ENCODE measurements at regions not wholly inside any gene's neighbourhood (a gene's known extent, or its start where the extent isn't known, plus 50 kb on each side); places are given as distances from the start of the nearest gene placed in this dataset.

GRCh38 chr16:80198311-80199299 lies 342.2 kb upstream of the DYNLRB2 start:
- peaks cover 0 to 24% (median 18%) of the 10 kb centered on the region in 5 donors for H3K27me3 Mint-ChIP-seq

DNA sequence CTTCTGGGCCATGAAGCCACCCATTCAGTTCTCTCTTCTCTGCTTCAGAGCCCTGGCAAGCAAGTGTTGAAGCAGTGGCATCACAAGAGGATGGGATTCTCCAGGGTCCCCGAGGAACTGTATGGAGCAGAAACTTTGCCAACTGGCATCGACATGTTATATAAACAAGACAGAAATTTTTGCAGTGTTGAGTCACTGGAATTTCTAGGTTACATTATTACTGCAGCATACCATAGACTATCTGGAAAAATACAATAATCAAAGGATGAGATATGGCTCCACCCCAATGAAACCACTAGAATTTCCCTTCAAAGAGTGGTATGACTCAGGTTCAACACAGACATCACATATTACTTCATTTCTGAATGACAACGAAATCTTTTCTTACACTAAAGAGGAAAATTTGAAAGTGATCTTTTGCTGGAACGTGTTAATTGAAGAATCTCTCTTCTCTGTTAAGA lies 343.0 kb upstream of the DYNLRB2 start:
- ChIA-PET POLR2A (no interaction called here), CTCF (no interaction called here)
- H3K4me1 Mint-ChIP-seq, result peaks cover 0 to 3% (median 0%) of the 10 kb centered on the region in 7 donors
- Histone ChIP-seq H3K27me3 (ENCODE audit: control insufficient read depth in 2 of 2, insufficient read depth in 2 of 2, low read length in 2 of 2) (no peaks in the 10 kb centered on the region), H3K9me3 (ENCODE audit: control insufficient read depth in 2 of 3, low read length in 3 of 3) (no peaks in the 10 kb centered on the region), H3K27ac (ENCODE audit: low read depth, low read length) (no peak overlapping the region), H3K4me3 (ENCODE audit: low read length) (no peak overlapping the region), H3K4me1 (ENCODE audit: control insufficient read depth in 2 of 2, insufficient read depth in 2 of 2, low read length in 2 of 2) (no peaks in the 10 kb centered on the region), H3K36me3 (ENCODE audit: control insufficient read depth in 2 of 3, insufficient read depth in 3 of 3, low read length in 3 of 3) (no peaks in the 10 kb centered on the region)
- H3K9me3 Mint-ChIP-seq, result peaks cover 0 to 7% (median 0%) of the 10 kb centered on the region in 11 donors
- H3K27ac Mint-ChIP-seq, result no peak overlapping the region
- H3K4me3 Mint-ChIP-seq, result no peak overlapping the region
- ATAC-seq (no peak), DNase-seq (no peak)
- intact Hi-C loops (cut with micrococcal nuclease), result no loop called here
- peaks cover 0 to 30% (median 22%) of the 10 kb centered on the region in 5 donors for H3K27me3 Mint-ChIP-seq
- no peaks in the 10 kb centered on the region for H3K36me3 Mint-ChIP-seq

More at GRCh38 chr16:80198311-80199299, 342.2 kb upstream of the DYNLRB2 start:
- Histone ChIP-seq H3K4me3 (ENCODE audit: low read length) (no peak overlapping the region), H3K27me3 (ENCODE audit: control insufficient read depth in 2 of 2, insufficient read depth in 2 of 2, low read length in 2 of 2) (no peaks in the 10 kb centered on the region), H3K9me3 (ENCODE audit: control insufficient read depth in 2 of 3, low read length in 3 of 3) (no peaks in the 10 kb centered on the region), H3K36me3 (ENCODE audit: control insufficient read depth in 2 of 3, insufficient read depth in 3 of 3, low read length in 3 of 3) (no peaks in the 10 kb centered on the region), H3K4me1 (ENCODE audit: control insufficient read depth in 2 of 2, insufficient read depth in 2 of 2, low read length in 2 of 2) (no peaks in the 10 kb centered on the region), H3K27ac (ENCODE audit: low read depth, low read length) (no peak overlapping the region)
- Mint-ChIP-seq H3K4me3 (no peak overlapping the region), H3K9me3 (peaks cover 0 to 8% (median 0%) of the 10 kb centered on the region in 11 donors), H3K27ac (no peak overlapping the region), H3K4me1 (peaks cover 0 to 3% (median 0%) of the 10 kb centered on the region in 7 donors), H3K36me3 (no peaks in the 10 kb centered on the region)
- CTCF ChIA-PET, result no interaction called here
- POLR2A ChIA-PET, result no interaction called here
- intact Hi-C loops (cut with micrococcal nuclease), result no loop called here
- ATAC-seq, result no peak
- DNase-seq, result no peak

DNA sequence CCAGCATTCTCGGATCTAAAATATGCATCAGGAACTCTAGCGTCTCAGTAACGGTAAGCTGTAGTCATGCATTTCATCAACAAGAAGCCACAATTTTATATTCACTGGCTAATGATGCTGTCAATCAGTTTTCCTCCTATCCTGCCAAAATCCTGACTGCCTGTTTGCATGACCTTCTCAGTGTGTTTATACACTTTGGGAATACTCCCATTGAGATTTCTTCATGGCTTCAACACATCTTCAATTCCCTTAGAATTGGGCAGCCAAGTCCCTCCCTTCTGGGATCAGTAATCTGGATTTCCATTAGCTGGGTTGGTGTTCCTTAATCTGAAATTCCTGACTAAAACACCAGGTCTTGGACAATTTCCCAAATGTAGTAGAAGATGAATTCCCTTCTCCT lies 348.9 kb upstream of the DYNLRB2 start:
- Histone ChIP-seq H3K4me3 (ENCODE audit: low read length) (no peak overlapping the region), H3K4me1 (ENCODE audit: control insufficient read depth in 2 of 2, insufficient read depth in 2 of 2, low read length in 2 of 2) (no peaks in the 10 kb centered on the region), H3K9me3 (ENCODE audit: control insufficient read depth in 2 of 3, low read length in 3 of 3) (no peaks in the 10 kb centered on the region), H3K27me3 (ENCODE audit: control insufficient read depth in 2 of 2, insufficient read depth in 2 of 2, low read length in 2 of 2) (no peaks in the 10 kb centered on the region), H3K27ac (ENCODE audit: low read depth, low read length) (no peak overlapping the region), H3K36me3 (ENCODE audit: control insufficient read depth in 2 of 3, insufficient read depth in 3 of 3, low read length in 3 of 3) (no peaks in the 10 kb centered on the region)
- ChIA-PET POLR2A (no interaction called here), CTCF (no interaction called here)
- H3K4me1 Mint-ChIP-seq, result no peaks in the 10 kb centered on the region
- DNase-seq, result no peak
- H3K27me3 Mint-ChIP-seq, result peaks cover 2 to 25% (median 16%) of the 10 kb centered on the region in 5 donors
- H3K36me3 Mint-ChIP-seq, result no peaks in the 10 kb centered on the region
- intact Hi-C loops (cut with micrococcal nuclease), result no loop called here
- no peak for ATAC-seq
- H3K9me3 Mint-ChIP-seq, result peaks cover 0 to 6% (median 1%) of the 10 kb centered on the region in 11 donors
- H3K27ac Mint-ChIP-seq, result no peak overlapping the region
- no peak overlapping the region for H3K4me3 Mint-ChIP-seq

DNA sequence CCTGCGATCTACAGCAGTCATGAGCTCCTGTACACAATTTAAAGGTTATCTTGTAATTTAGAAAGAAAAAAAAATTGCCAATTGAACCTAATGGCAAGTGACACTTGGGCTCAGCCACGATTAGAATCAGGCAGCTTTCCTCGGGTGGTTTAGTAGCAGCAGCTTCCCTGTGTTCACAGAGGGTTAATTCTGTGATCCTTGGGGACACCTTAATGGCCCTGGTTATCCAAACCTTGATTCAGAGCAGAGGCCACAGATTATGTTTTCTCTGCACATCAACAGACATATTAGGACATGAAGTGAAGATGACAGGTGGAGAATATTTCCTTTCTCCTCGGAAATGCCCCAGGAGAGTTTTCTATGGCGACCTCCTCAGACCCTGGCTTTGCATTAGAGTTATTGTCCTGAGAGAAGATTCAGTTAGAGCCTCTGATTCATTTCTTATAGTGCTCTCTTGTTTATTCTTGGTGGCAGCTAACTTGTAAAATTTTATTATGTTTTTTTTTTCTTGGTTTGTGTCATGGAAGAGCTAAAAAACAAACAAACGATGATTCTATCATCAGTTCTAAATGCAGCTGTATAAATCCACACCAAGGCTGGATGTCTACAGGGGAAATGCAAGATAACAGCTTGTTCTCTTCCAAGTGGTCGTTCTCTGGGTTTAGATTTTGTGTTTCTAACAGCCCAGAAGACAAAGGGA lies 351.2 kb upstream of the DYNLRB2 start:
- H3K4me3 ChIP-seq (ENCODE audit: low read length), result no peak overlapping the region
- Mint-ChIP-seq H3K27me3 (peaks cover 2 to 20% (median 17%) of the 10 kb centered on the region in 5 donors), H3K27ac (no peak overlapping the region), H3K36me3 (no peaks in the 10 kb centered on the region), H3K4me3 (no peak overlapping the region), H3K9me3 (peaks cover 0 to 6% (median 0%) of the 10 kb centered on the region in 11 donors), H3K4me1 (no peaks in the 10 kb centered on the region)
- H3K27ac ChIP-seq (ENCODE audit: low read depth, low read length), result no peak overlapping the region
- no peaks in the 10 kb centered on the region for H3K4me1 ChIP-seq (ENCODE audit: control insufficient read depth in 2 of 2, insufficient read depth in 2 of 2, low read length in 2 of 2)
- no peaks in the 10 kb centered on the region for H3K36me3 ChIP-seq (ENCODE audit: control insufficient read depth in 2 of 3, insufficient read depth in 3 of 3, low read length in 3 of 3)
- no peaks in the 10 kb centered on the region for H3K27me3 ChIP-seq (ENCODE audit: control insufficient read depth in 2 of 2, insufficient read depth in 2 of 2, low read length in 2 of 2)
- DNase-seq (no peak), ATAC-seq (no peak)
- intact Hi-C loops (cut with micrococcal nuclease), result no loop called here
- ChIA-PET POLR2A (no interaction called here), CTCF (no interaction called here)
- no peaks in the 10 kb centered on the region for H3K9me3 ChIP-seq (ENCODE audit: control insufficient read depth in 2 of 3, low read length in 3 of 3)

DNA sequence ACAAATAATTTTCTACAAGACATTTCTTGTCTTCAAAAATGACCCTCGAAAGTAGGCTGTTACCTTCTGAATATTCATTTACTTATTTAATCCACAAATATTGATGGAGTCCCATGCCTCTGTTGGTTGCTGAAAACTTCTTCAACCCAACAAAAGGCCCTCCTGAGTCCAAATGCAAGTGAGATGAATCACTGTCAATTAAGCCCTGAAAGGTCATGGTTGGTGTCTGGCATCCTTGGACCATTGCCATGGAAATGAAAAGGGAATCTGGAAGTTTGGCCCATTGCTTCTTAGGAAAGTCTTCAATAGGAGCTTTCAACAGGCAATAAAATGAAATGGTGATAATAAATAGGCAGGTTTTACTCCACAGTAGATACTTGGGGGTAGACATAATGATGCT lies 364.7 kb upstream of the DYNLRB2 start:
- ATAC-seq (no peak), DNase-seq (no peak)
- no peak overlapping the region for H3K27ac ChIP-seq (ENCODE audit: low read depth, low read length)
- no peaks in the 10 kb centered on the region for H3K36me3 Mint-ChIP-seq
- no peaks in the 10 kb centered on the region for H3K27me3 ChIP-seq (ENCODE audit: control insufficient read depth in 2 of 2, insufficient read depth in 2 of 2, low read length in 2 of 2)
- H3K4me1 ChIP-seq (ENCODE audit: control insufficient read depth in 2 of 2, insufficient read depth in 2 of 2, low read length in 2 of 2), result no peaks in the 10 kb centered on the region
- H3K4me3 ChIP-seq (ENCODE audit: low read length), result no peak overlapping the region
- intact Hi-C loops (cut with micrococcal nuclease), result no loop called here
- no peak overlapping the region for H3K4me3 Mint-ChIP-seq
- H3K27ac Mint-ChIP-seq, result no peak overlapping the region
- no peaks in the 10 kb centered on the region for H3K9me3 ChIP-seq (ENCODE audit: control insufficient read depth in 2 of 3, low read length in 3 of 3)
- H3K27me3 Mint-ChIP-seq, result peaks cover 6 to 30% (median 27%) of the 10 kb centered on the region in 5 donors
- ChIA-PET CTCF (no interaction called here), POLR2A (no interaction called here)
- H3K9me3 Mint-ChIP-seq, result peaks cover 0 to 5% (median 0%) of the 10 kb centered on the region in 11 donors
- H3K4me1 Mint-ChIP-seq, result no peaks in the 10 kb centered on the region
- no peaks in the 10 kb centered on the region for H3K36me3 ChIP-seq (ENCODE audit: control insufficient read depth in 2 of 3, insufficient read depth in 3 of 3, low read length in 3 of 3)

DNA sequence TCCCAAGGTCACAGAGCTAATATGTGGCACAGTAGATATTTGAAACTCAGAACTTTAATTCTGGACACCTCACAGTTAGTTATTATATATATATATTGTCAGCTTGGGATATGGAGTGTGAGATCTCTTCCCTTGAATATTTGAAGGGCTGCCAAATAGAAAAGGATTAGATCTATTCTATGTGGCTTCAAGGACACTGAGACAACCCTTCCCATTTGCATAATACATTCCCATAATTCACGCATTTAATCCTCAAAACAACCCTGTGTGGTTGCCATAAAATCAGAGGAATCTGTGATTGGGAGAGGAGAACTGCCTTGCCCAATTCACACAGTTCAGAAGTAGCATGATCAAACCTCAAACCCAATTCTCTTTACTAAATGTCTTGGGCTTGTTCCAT lies 365.8 kb upstream of the DYNLRB2 start:
- H3K27ac ChIP-seq (ENCODE audit: low read depth, low read length), result no peak overlapping the region
- intact Hi-C loops (cut with micrococcal nuclease), result no loop called here

More for the DNA sequence above, 365.8 kb upstream of the DYNLRB2 start:
- H3K4me1 Mint-ChIP-seq, result no peaks in the 10 kb centered on the region
- H3K36me3 ChIP-seq (ENCODE audit: control insufficient read depth in 2 of 3, insufficient read depth in 3 of 3, low read length in 3 of 3), result no peaks in the 10 kb centered on the region
- peaks cover 0 to 5% (median 0%) of the 10 kb centered on the region in 11 donors for H3K9me3 Mint-ChIP-seq
- ChIA-PET POLR2A (interaction anchor here (0.7 kb wide), 1 partner anchor 198 kb away, joined by 3 read pairs; no protein-coding TSS in a partner anchor), CTCF (no interaction called here)
- no peak overlapping the region for H3K4me3 Mint-ChIP-seq
- H3K27me3 ChIP-seq (ENCODE audit: control insufficient read depth in 2 of 2, insufficient read depth in 2 of 2, low read length in 2 of 2), result no peaks in the 10 kb centered on the region
- DNase-seq (no peak), ATAC-seq (no peak)
- H3K9me3 ChIP-seq (ENCODE audit: control insufficient read depth in 2 of 3, low read length in 3 of 3), result no peaks in the 10 kb centered on the region
- no peak overlapping the region for H3K4me3 ChIP-seq (ENCODE audit: low read length)
- no peaks in the 10 kb centered on the region for H3K36me3 Mint-ChIP-seq
- no peak overlapping the region for H3K27ac Mint-ChIP-seq
- peaks cover 5 to 35% (median 20%) of the 10 kb centered on the region in 5 donors for H3K27me3 Mint-ChIP-seq
- no peaks in the 10 kb centered on the region for H3K4me1 ChIP-seq (ENCODE audit: control insufficient read depth in 2 of 2, insufficient read depth in 2 of 2, low read length in 2 of 2)

Measured in naive thymus-derived CD4-positive, alpha-beta T cell (primary cell).